ENCODE measurements at regions not wholly inside any gene's neighbourhood (a gene's known extent, or its start where the extent isn't known, plus 50 kb on each side); places are given as distances from the start of the nearest gene placed in this dataset.

- no peak for ATAC-seq
- no peak for TF ChIP-seq BACH2 (CRISPR knock-in tag; IDR thresholded peaks at IDR 0.05; ENCODE audit: borderline replicate concordance)
- no peak for TF ChIP-seq TCF4 (CRISPR knock-in tag; IDR thresholded peaks at IDR 0.05; ENCODE audit: borderline replicate concordance)
- no peak for TF ChIP-seq SNAI2 (CRISPR knock-in tag; IDR thresholded peaks at IDR 0.05)
Measured at GRCh38 chr4:127224556-127224955, 408.2 kb upstream of the INTU start.

DNA sequence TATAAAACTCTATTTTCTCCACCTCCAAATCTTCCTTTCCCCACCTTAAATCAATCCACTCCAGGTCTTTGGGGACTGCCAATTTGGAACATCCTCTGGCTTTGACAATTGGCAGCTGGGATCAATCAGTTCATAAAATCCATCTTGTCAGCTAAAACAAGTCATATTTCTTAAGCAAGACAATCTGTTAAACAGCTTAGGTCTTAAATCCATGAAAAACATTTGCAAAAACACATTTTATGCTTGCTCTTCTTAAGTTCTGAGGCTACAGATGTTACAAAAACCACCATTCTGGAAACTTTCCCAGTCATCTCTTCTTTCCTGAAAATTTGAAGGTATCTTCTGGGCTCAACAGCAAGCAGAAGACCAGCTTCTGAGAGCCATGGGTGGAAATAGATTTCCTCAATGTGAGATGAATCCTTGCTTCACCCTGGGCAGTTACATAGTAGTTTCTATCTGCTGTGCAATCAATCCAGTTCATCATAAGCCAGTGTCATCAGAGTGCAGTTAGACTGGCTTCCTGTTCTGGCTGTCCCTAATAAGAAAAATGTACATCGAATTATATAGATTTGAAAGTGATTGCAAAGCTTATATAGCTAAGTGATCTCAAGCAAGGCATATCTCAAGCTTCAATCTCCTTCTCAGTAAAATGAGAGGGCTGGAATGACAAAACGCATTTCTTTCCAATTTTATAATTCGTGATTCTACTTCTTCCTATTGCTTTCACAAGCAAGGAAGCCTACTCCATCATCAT, 402.7 kb upstream of the INTU start:
- TF ChIP-seq CSRNP3 (CRISPR knock-in tag; IDR thresholded peaks at IDR 0.05) (no peak), TCF4 (CRISPR knock-in tag; IDR thresholded peaks at IDR 0.05; ENCODE audit: borderline replicate concordance) (peak; percentile 64; the same call in 1 of the 2 replicates)
- peak; percentile 61 for ATAC-seq

GRCh38 chr4:127236889-127237288, 395.9 kb upstream of the INTU start:
- no peak for ATAC-seq
- no peak for TF ChIP-seq ISL1 (CRISPR knock-in tag; IDR thresholded peaks at IDR 0.05)
- TF ChIP-seq GLIS3 (CRISPR knock-in tag; IDR thresholded peaks at IDR 0.05), result no peak
- no peak for TF ChIP-seq POU6F1 (CRISPR knock-in tag; IDR thresholded peaks at IDR 0.05; ENCODE audit: borderline replicate concordance, low read depth)
- TF ChIP-seq ZNF70 (CRISPR knock-in tag; IDR thresholded peaks at IDR 0.05), result no peak
- no peak for TF ChIP-seq ZNF8 (CRISPR knock-in tag; IDR thresholded peaks at IDR 0.05)
- TF ChIP-seq PATZ1 (CRISPR knock-in tag; IDR thresholded peaks at IDR 0.05; ENCODE audit: borderline replicate concordance), result no peak
- TF ChIP-seq, protein P1, sequence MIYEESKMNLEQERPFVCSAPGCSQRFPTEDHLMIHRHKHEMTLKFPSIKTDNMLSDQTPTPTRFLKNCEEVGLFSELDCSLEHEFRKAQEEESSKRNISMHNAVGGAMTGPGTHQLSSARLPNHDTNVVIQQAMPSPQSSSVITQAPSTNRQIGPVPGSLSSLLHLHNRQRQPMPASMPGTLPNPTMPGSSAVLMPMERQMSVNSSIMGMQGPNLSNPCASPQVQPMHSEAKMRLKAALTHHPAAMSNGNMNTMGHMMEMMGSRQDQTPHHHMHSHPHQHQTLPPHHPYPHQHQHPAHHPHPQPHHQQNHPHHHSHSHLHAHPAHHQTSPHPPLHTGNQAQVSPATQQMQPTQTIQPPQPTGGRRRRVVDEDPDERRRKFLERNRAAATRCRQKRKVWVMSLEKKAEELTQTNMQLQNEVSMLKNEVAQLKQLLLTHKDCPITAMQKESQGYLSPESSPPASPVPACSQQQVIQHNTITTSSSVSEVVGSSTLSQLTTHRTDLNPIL (CRISPR knock-in tag; IDR thresholded peaks at IDR 0.05; ENCODE audit: low read depth), result no peak

GRCh38 chr4:127237581-127237980, 395.2 kb upstream of the INTU start:
- TF ChIP-seq RARB (CRISPR knock-in tag; IDR thresholded peaks at IDR 0.05) (no peak), ZFP3 (CRISPR knock-in tag; IDR thresholded peaks at IDR 0.05) (no peak), ZFP30 (CRISPR knock-in tag; IDR thresholded peaks at IDR 0.05) (no peak), BACH2 (CRISPR knock-in tag; IDR thresholded peaks at IDR 0.05; ENCODE audit: borderline replicate concordance) (no peak)
- no peak for ATAC-seq

- ATAC-seq, result peak; percentile 50
- TF ChIP-seq PPARA (CRISPR knock-in tag; IDR thresholded peaks at IDR 0.05; ENCODE audit: borderline replicate concordance) (no peak), ZFP3 (CRISPR knock-in tag; IDR thresholded peaks at IDR 0.05) (no peak), CSRNP3 (CRISPR knock-in tag; IDR thresholded peaks at IDR 0.05) (no peak), ISL1 (CRISPR knock-in tag; IDR thresholded peaks at IDR 0.05) (no peak), GLIS3 (CRISPR knock-in tag; IDR thresholded peaks at IDR 0.05) (no peak), PATZ1 (CRISPR knock-in tag; IDR thresholded peaks at IDR 0.05; ENCODE audit: borderline replicate concordance) (no peak), CSDC2 (CRISPR knock-in tag; IDR thresholded peaks at IDR 0.05) (no peak), OSR1 (CRISPR knock-in tag; IDR thresholded peaks at IDR 0.05) (no peak), ZNF70 (CRISPR knock-in tag; IDR thresholded peaks at IDR 0.05) (no peak), SNAI2 (CRISPR knock-in tag; IDR thresholded peaks at IDR 0.05) (no peak), ZNF8 (CRISPR knock-in tag; IDR thresholded peaks at IDR 0.05) (no peak)
Measured at GRCh38 chr4:127238956-127239475, 393.7 kb upstream of the INTU start.
